Activated B cell treated with CpG ODN at 0.5 μM for 24 hours (primary cell): ENCODE measurements at regions not wholly inside any gene's neighbourhood (a gene's known extent, or its start where the extent isn't known, plus 50 kb on each side); places are given as distances from the start of the nearest gene placed in this dataset.

Source experiments
- ATAC-seq: fragments of 200-7000 bp; cut with Tn5 transposase; one replicate; pipeline ENCODE4 v1.10.0; 2021; ENCODE audit warnings: low read depth, mild to moderate bottlenecking, moderate library complexity
- CTCF ChIA-PET: fragments of 350-600 bp; sonication (Branson Sonifier 250); formaldehyde crosslinking; loops from one replicate; lab custom pipeline; 2021; ENCODE audit warnings: antibody characterized with exemption; lab: Charles Lee
- POLR2A ChIA-PET: fragments of 350-600 bp; sonication (Branson Sonifier 250); formaldehyde crosslinking; loops from one replicate; lab custom pipeline; 2021; ENCODE audit warnings: antibody characterized with exemption; lab: Charles Lee
- DNase-seq: peaks from one replicate; pipeline ENCODE4 v3.0.0; 2022
- H3K27ac Mint-ChIP-seq: one replicate; pipeline ENCODE4 v1.8.0; 2020; ENCODE audit warnings: mixed read lengths
- H3K27me3 Mint-ChIP-seq: one replicate; pipeline ENCODE4 v1.8.0; 2021; ENCODE audit warnings: mixed read lengths
- H3K36me3 Mint-ChIP-seq: one replicate; pipeline ENCODE4 v1.8.0; 2021; ENCODE audit warnings: low read depth, mixed read lengths
- H3K4me1 Mint-ChIP-seq: one replicate; pipeline ENCODE4 v1.8.0; 2021; ENCODE audit warnings: mixed read lengths
- H3K4me3 Mint-ChIP-seq: one replicate; pipeline ENCODE4 v1.8.0; 2020; ENCODE audit warnings: mild to moderate bottlenecking, mixed read lengths
- H3K9me3 Mint-ChIP-seq: one replicate; pipeline ENCODE4 v1.8.0; 2020; ENCODE audit warnings: mixed read lengths
- CTCF ChIP-seq: fragments of 200-600 bp; IDR thresholded peaks from one replicate; pipeline ENCODE4 v1.8.0; 2022; ENCODE audit warnings: antibody characterized with exemption, mild to moderate bottlenecking
- intact Hi-C: fragments of 100-400 bp; cut with micrococcal nuclease; formaldehyde crosslinking; loops from one replicate; pipeline ENCODE4 v1.15.1; 2024

- no peaks in the 10 kb centered on the region for H3K36me3 Mint-ChIP-seq
- no peak overlapping the region for H3K27ac Mint-ChIP-seq
- ChIA-PET POLR2A (no interaction called here), CTCF (no interaction called here)
- H3K9me3 Mint-ChIP-seq: no peaks in the 10 kb centered on the region
- no peak for ATAC-seq
- no peaks in the 10 kb centered on the region for H3K27me3 Mint-ChIP-seq
- H3K4me1 Mint-ChIP-seq: no peaks in the 10 kb centered on the region
- H3K4me3 Mint-ChIP-seq: no peak overlapping the region
- TF ChIP-seq CTCF: no peak
- DNase-seq: no peak
- intact Hi-C loops: no loop called here
Measured at GRCh38 chr9:16030528-16031185, 477.8 kb downstream of the CCDC171 start.

GRCh38 chr9:16031486-16031885 is 478.6 kb downstream of the CCDC171 start:
- no peaks in the 10 kb centered on the region for H3K4me1 Mint-ChIP-seq
- ChIA-PET POLR2A (no interaction called here), CTCF (no interaction called here)
- ATAC-seq (no peak), DNase-seq (no peak)
- H3K9me3 Mint-ChIP-seq: no peaks in the 10 kb centered on the region
- intact Hi-C loops: no loop called here
- TF ChIP-seq CTCF: no peak
- H3K27me3 Mint-ChIP-seq: no peaks in the 10 kb centered on the region
- H3K36me3 Mint-ChIP-seq: no peaks in the 10 kb centered on the region
- H3K27ac Mint-ChIP-seq: no peak overlapping the region
- H3K4me3 Mint-ChIP-seq: no peak overlapping the region

- no peaks in the 10 kb centered on the region for H3K9me3 Mint-ChIP-seq
- H3K27me3 Mint-ChIP-seq: no peaks in the 10 kb centered on the region
- intact Hi-C loops: no loop called here
- CTCF ChIA-PET: no interaction called here
- H3K4me1 Mint-ChIP-seq: no peaks in the 10 kb centered on the region
- H3K36me3 Mint-ChIP-seq: no peaks in the 10 kb centered on the region
- H3K27ac Mint-ChIP-seq: no peak overlapping the region
- no peak for TF ChIP-seq CTCF
- POLR2A ChIA-PET: no interaction called here
- ATAC-seq: no peak
- DNase-seq: no peak
- no peak overlapping the region for H3K4me3 Mint-ChIP-seq
Measured at GRCh38 chr9:16031971-16032370, 479.1 kb downstream of the CCDC171 start.

- H3K27ac Mint-ChIP-seq: no peak overlapping the region
- no peaks in the 10 kb centered on the region for H3K9me3 Mint-ChIP-seq
- no peak for TF ChIP-seq CTCF
- intact Hi-C loops: no loop called here
- ChIA-PET POLR2A (no interaction called here), CTCF (no interaction called here)
- no peaks in the 10 kb centered on the region for H3K36me3 Mint-ChIP-seq
- no peaks in the 10 kb centered on the region for H3K4me1 Mint-ChIP-seq
- no peak overlapping the region for H3K4me3 Mint-ChIP-seq
- H3K27me3 Mint-ChIP-seq: no peaks in the 10 kb centered on the region
- DNase-seq (no peak), ATAC-seq (no peak)
Measured at GRCh38 chr9:16032799-16033198, 480.0 kb downstream of the CCDC171 start.

GRCh38 chr9:16033253-16033652 is 480.4 kb downstream of the CCDC171 start:
- no peak overlapping the region for H3K4me3 Mint-ChIP-seq
- no peak overlapping the region for H3K27ac Mint-ChIP-seq
- H3K9me3 Mint-ChIP-seq: no peaks in the 10 kb centered on the region
- no peak for TF ChIP-seq CTCF
- intact Hi-C loops: no loop called here
- H3K27me3 Mint-ChIP-seq: no peaks in the 10 kb centered on the region
- no peak for ATAC-seq
- ChIA-PET POLR2A (no interaction called here), CTCF (no interaction called here)
- DNase-seq: no peak
- H3K36me3 Mint-ChIP-seq: no peaks in the 10 kb centered on the region
- H3K4me1 Mint-ChIP-seq: no peaks in the 10 kb centered on the region
